MV-4-11 (cell line): ENCODE measurements at regions not wholly inside any gene's neighbourhood (a gene's known extent, or its start where the extent isn't known, plus 50 kb on each side); places are given as distances from the start of the nearest gene placed in this dataset.
"Not testable (repeated sequence)": the region's sequence is repeated elsewhere in the genome, so short reads cannot be mapped to it uniquely, and the experiment has no call there.

Experiments used
- DNase-seq: peaks from one replicate; lab custom pipeline; 2025; lab: John Stamatoyannopoulos, UW

GRCh38 chr16:46387720-46388119 lies 233.5 kb downstream of the SHCBP1 start:
- not testable (repeated sequence) for DNase-seq

GRCh38 chr16:46386805-46387620 lies 234.2 kb downstream of the SHCBP1 start:
- DNase-seq: not testable (repeated sequence)

GRCh38 chr16:46386110-46386771 lies 234.9 kb downstream of the SHCBP1 start:
- not testable (repeated sequence) for DNase-seq

- not testable (repeated sequence) for DNase-seq
Observed at GRCh38 chr16:46384285-46385061, 236.7 kb downstream of the SHCBP1 start.

GRCh38 chr16:46383581-46383980 lies 237.6 kb downstream of the SHCBP1 start:
- DNase-seq: not testable (repeated sequence)

- not testable (repeated sequence) for DNase-seq
Observed at GRCh38 chr16:46382791-46383541, 238.2 kb downstream of the SHCBP1 start.

- DNase-seq: not testable (repeated sequence)
Observed at GRCh38 chr16:46382079-46382478, 239.1 kb downstream of the SHCBP1 start.

GRCh38 chr16:46381344-46381743 lies 239.8 kb downstream of the SHCBP1 start:
- not testable (repeated sequence) for DNase-seq
